ENCODE measurements at regions not wholly inside any gene's neighbourhood (a gene's known extent, or its start where the extent isn't known, plus 50 kb on each side); places are given as distances from the start of the nearest gene placed in this dataset.

DNA sequence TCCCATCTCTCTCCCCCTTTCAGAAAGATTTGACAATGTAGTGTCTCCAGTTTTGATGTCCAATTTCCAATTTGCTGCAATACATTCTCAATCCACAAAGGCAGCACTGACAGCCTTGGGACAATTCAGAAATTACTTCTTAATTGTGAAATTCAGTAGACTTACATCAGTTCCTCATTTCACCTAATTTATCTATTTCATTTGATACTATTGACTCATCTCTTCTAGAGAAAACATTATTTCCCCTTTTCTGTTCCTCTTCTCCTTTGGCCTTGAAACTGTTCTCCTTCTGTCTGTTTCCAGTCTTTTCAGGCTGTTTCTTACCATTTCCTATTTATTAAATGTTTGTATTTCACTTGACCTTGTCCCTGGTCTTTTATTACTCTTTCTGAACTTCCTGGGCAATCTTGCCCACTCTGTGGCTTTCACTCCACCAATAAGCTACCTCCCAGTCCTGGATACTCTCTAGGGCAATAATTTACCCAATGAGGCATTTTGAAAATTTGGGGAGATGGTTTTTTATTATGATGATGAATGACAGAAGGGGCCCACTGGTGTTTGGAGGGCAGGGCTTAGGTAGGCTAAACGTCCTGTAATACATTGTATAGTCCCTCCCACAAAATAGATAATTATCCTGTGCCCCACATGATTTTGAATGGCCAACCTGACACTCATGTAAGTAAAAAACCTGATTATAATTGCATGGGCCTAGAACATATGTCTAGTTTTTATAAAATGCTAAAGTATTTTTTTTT, 498.0 kb upstream of the BOD1L1 start:
- Histone ChIP-seq H3K27ac (no peak overlapping the region), H3K4me1 (no peaks in the 10 kb centered on the region), H3K27me3 (no peaks in the 10 kb centered on the region), H3K9me3 (no peaks in the 10 kb centered on the region), H3K36me3 (no peaks in the 10 kb centered on the region), H3K4me3 (no peak overlapping the region)
- DNase-seq (no peak), ATAC-seq (no peak)
- TF ChIP-seq CTCF (IDR thresholded peaks at IDR 0.05 in 4 of 5, conservative IDR thresholded peaks at IDR 0.05 in 1 of 5) (no peak), POLR2A (IDR thresholded peaks at IDR 0.05) (no peak)
- intact Hi-C loops (cut with DNase I; ENCODE audit: low total_unique reads): no loop called here
- in situ Hi-C loops (cut with MboI; ENCODE audit: low sequenced_read_pairs in 4 of 4): no loop called here

DNA sequence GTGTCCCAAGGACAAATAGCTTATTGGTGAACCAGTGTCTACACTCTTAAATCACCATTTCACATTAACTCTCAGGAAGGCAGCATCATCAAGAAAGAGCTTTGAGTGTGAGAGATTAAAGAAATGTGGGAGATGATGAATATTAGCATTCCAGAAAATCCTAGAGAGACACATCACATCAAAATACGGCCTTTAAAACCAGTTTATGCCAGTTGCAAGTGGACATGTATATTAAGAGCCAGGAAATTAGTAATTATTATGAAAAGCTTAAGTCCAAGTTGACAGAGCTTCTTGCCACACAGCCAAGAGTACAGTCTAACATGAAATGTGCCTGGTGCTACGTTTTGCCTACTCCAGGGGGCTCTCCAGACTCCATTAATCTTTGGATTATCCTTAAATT, 503.0 kb upstream of the BOD1L1 start:
- H3K4me1 ChIP-seq: no peaks in the 10 kb centered on the region
- no peak for DNase-seq
- no peaks in the 10 kb centered on the region for H3K27me3 ChIP-seq
- intact Hi-C loops (cut with DNase I; ENCODE audit: low total_unique reads) (no loop called here), in situ Hi-C loops (cut with MboI; ENCODE audit: low sequenced_read_pairs in 4 of 4) (no loop called here)
- no peak overlapping the region for H3K27ac ChIP-seq
- no peak for ATAC-seq
- H3K4me3 ChIP-seq: no peak overlapping the region
- TF ChIP-seq POLR2A (IDR thresholded peaks at IDR 0.05): no peak
- no peak for TF ChIP-seq CTCF (IDR thresholded peaks at IDR 0.05 in 4 of 5, conservative IDR thresholded peaks at IDR 0.05 in 1 of 5)
- H3K36me3 ChIP-seq: no peaks in the 10 kb centered on the region
- no peaks in the 10 kb centered on the region for H3K9me3 ChIP-seq

DNA sequence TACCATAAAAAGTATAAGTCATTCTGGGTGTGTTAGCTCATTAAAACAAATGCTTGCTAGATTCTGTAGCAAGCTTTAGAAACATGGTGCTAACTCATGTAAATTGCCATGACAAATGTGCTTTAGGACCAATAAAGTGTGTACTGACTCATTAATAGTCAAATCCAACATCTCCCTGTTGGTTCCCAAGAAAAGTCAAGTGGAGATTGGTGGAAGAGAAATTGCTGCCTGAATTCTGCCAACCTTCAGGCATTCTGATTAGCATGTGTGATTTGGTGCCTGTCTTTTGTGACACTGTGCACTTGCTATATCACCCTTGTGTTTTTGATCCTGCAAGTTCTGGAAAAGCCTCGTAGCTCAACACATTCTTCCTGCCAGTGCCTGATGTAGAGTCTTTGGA, 503.8 kb upstream of the BOD1L1 start:
- H3K27me3 ChIP-seq: no peaks in the 10 kb centered on the region
- H3K4me3 ChIP-seq: no peak overlapping the region
- H3K27ac ChIP-seq: no peak overlapping the region
- no peaks in the 10 kb centered on the region for H3K36me3 ChIP-seq
- no peaks in the 10 kb centered on the region for H3K9me3 ChIP-seq
- DNase-seq: no peak
- in situ Hi-C loops (cut with MboI; ENCODE audit: low sequenced_read_pairs in 4 of 4) (no loop called here), intact Hi-C loops (cut with DNase I; ENCODE audit: low total_unique reads) (no loop called here)
- no peak for ATAC-seq
- H3K4me1 ChIP-seq: no peaks in the 10 kb centered on the region
- TF ChIP-seq CTCF (IDR thresholded peaks at IDR 0.05 in 4 of 5, conservative IDR thresholded peaks at IDR 0.05 in 1 of 5) (no peak), POLR2A (IDR thresholded peaks at IDR 0.05) (no peak)

DNA sequence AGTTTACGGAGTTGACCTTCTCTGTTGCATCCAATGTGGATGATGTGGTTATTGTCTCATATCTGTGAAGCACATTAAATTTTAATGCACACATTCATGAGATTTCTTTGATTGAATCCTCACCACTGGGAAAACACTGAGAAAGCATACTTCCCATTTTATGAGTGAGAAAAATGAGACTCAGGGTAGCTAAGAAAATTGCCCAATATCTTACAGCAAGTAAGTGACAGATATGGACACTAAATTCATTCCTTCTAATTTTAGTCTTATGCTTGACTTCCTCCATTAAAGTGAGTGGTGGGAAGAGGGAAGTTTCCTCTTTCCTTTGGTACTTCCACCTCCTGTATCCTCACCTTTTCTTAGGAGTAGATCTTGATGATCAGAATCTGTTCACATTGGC, 504.8 kb upstream of the BOD1L1 start:
- Histone ChIP-seq H3K27ac (no peak overlapping the region), H3K4me3 (no peak overlapping the region), H3K27me3 (no peaks in the 10 kb centered on the region), H3K36me3 (no peaks in the 10 kb centered on the region), H3K9me3 (no peaks in the 10 kb centered on the region), H3K4me1 (no peaks in the 10 kb centered on the region)
- intact Hi-C loops (cut with DNase I; ENCODE audit: low total_unique reads) (no loop called here), in situ Hi-C loops (cut with MboI; ENCODE audit: low sequenced_read_pairs in 4 of 4) (no loop called here)
- TF ChIP-seq POLR2A (IDR thresholded peaks at IDR 0.05): no peak
- no peak for TF ChIP-seq CTCF (IDR thresholded peaks at IDR 0.05 in 4 of 5, conservative IDR thresholded peaks at IDR 0.05 in 1 of 5)
- DNase-seq (no peak), ATAC-seq (no peak)

GRCh38 chr4:14138106-14138505, 510.6 kb upstream of the BOD1L1 start:
- Histone ChIP-seq H3K4me3 (no peak overlapping the region), H3K4me1 (no peaks in the 10 kb centered on the region), H3K36me3 (no peaks in the 10 kb centered on the region), H3K9me3 (no peaks in the 10 kb centered on the region), H3K27me3 (no peaks in the 10 kb centered on the region), H3K27ac (no peak overlapping the region)
- no peak for TF ChIP-seq CTCF (IDR thresholded peaks at IDR 0.05 in 4 of 5, conservative IDR thresholded peaks at IDR 0.05 in 1 of 5)
- TF ChIP-seq POLR2A (IDR thresholded peaks at IDR 0.05): no peak
- DNase-seq (no peak), ATAC-seq (no peak)
- in situ Hi-C loops (cut with MboI; ENCODE audit: low sequenced_read_pairs in 4 of 4): no loop called here
- intact Hi-C loops (cut with DNase I; ENCODE audit: low total_unique reads): no loop called here

All from gastrocnemius medialis (tissue), 4 donors.